GM10266 (cell line): ENCODE measurements at regions not wholly inside any gene's neighbourhood (a gene's known extent, or its start where the extent isn't known, plus 50 kb on each side); places are given as distances from the start of the nearest gene placed in this dataset.

Experiments used
- DNase-seq: peaks from one replicate; pipeline ENCODE4 v3.0.0; 2012; ENCODE audit errors: extremely low spot score
- CTCF ChIP-seq: IDR thresholded peaks from 2 replicates; pipeline ENCODE4 v1.5.1; 2012; ENCODE audit warnings: mild to moderate bottlenecking, low read depth; ENCODE audit not compliant: control insufficient read depth, insufficient read depth; ENCODE audit errors: missing control alignments

- TF ChIP-seq CTCF, result no peak
- no peak for DNase-seq
These were observed 134.3 kb downstream of the ARL4A start for GRCh38 chr7:12821746-12822145.

- no peak for TF ChIP-seq CTCF
- DNase-seq, result no peak
These were observed 138.6 kb downstream of the ARL4A start for GRCh38 chr7:12826079-12826478.

- DNase-seq, result no peak
- TF ChIP-seq CTCF, result no peak
These were observed 139.9 kb downstream of the ARL4A start for GRCh38 chr7:12827219-12827821.

- DNase-seq, result no peak
- TF ChIP-seq CTCF, result no peak
These were observed 140.5 kb downstream of the ARL4A start for GRCh38 chr7:12827920-12828319.

GRCh38 chr7:12831024-12831423 is 143.6 kb downstream of the ARL4A start:
- no peak for TF ChIP-seq CTCF
- DNase-seq, result no peak

GRCh38 chr7:12833829-12834228 is 146.4 kb downstream of the ARL4A start:
- no peak for DNase-seq
- TF ChIP-seq CTCF, result no peak

- no peak for TF ChIP-seq CTCF
- no peak for DNase-seq
These were observed 147.3 kb downstream of the ARL4A start for GRCh38 chr7:12834782-12835181.
